Activated CD4-positive, alpha-beta memory T cell treated with anti-CD3 and anti-CD28 coated beads for 36 hours (primary cell): ENCODE measurements at regions not wholly inside any gene's neighbourhood (a gene's known extent, or its start where the extent isn't known, plus 50 kb on each side); places are given as distances from the start of the nearest gene placed in this dataset.
"Not testable (repeated sequence)": the region's sequence is repeated elsewhere in the genome, so short reads cannot be mapped to it uniquely, and the experiment has no call there.

Source experiments
- CTCF ChIA-PET: fragments of 350-600 bp; sonication (Branson Sonifier 250); formaldehyde crosslinking; loops from one replicate; lab custom pipeline; 2021; ENCODE audit warnings: antibody characterized with exemption, inconsistent platforms; lab: Charles Lee
- POLR2A ChIA-PET: fragments of 350-600 bp; sonication (Branson Sonifier 250); formaldehyde crosslinking; loops from one replicate; lab custom pipeline; 2021; ENCODE audit warnings: antibody characterized with exemption; lab: Charles Lee
- DNase-seq: peaks from one replicate; pipeline ENCODE4 v3.0.0-alpha.2; 2020
- H3K27ac Mint-ChIP-seq: one replicate; pipeline ENCODE4 v1.8.0; 2021; ENCODE audit warnings: mixed read lengths
- H3K27me3 Mint-ChIP-seq: one replicate; pipeline ENCODE4 v1.8.0; 2021; ENCODE audit warnings: mixed read lengths
- H3K36me3 Mint-ChIP-seq: one replicate; pipeline ENCODE4 v1.8.0; 2021; ENCODE audit warnings: mixed read lengths
- H3K4me1 Mint-ChIP-seq: one replicate; pipeline ENCODE4 v1.8.0; 2021; ENCODE audit warnings: low read depth, mixed read lengths
- H3K4me3 Mint-ChIP-seq: one replicate; pipeline ENCODE4 v1.8.0; 2021; ENCODE audit warnings: mild to moderate bottlenecking, mixed read lengths
- H3K9me3 Mint-ChIP-seq: one replicate; pipeline ENCODE4 v1.8.0; 2021; ENCODE audit warnings: mixed read lengths
- intact Hi-C: fragments of 100-400 bp; cut with micrococcal nuclease; formaldehyde crosslinking; loops from one replicate; pipeline ENCODE4 v1.15.1; 2023

DNA sequence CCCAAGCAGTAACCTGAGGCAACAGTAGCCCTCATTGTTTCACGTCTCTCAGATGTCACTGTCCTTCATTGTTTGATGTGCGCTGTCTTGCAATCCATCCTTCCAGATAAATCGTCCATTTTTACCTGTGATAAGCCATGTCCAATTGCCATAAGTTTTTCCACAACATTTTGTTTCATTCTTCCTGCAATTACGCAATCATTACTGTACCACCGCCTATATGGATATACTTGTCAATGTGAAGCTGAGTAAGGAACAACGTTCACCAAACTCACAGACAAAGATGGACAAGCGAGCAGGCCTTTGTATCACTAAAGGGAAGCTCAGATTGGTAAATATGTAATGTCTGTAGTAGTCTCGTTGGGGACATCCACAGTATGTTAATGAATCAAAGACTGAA, 452.5 kb upstream of the NDN start:
- intact Hi-C loops, DNase-seq, POLR2A ChIA-PET: not testable (repeated sequence)

DNA sequence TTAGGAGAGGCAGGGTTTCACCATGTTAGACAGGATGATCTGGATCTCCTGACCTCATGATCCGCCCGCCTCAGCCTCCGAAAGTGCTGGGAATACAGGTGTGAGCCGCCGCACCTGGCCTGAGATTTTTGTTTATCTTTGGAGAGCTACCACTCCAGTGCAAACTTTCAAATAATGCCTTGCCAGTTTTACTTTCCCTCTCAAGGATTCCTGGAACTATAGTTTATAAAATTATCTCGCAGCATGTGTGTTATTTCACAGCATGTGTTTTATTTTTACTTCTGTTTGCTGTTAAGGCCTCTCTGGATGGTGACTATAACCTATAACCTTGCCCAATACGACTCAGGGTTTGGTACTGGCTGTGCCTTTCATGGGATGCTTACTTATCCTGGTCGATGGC, 458.0 kb upstream of the NDN start:
- intact Hi-C loops, POLR2A ChIA-PET, H3K9me3 Mint-ChIP-seq: not testable (repeated sequence)

More for the DNA sequence above, 452.5 kb upstream of the NDN start:
- H3K9me3 Mint-ChIP-seq, H3K36me3 Mint-ChIP-seq, H3K27me3 Mint-ChIP-seq, H3K4me1 Mint-ChIP-seq, CTCF ChIA-PET, H3K27ac Mint-ChIP-seq, H3K4me3 Mint-ChIP-seq: not testable (repeated sequence)

DNA sequence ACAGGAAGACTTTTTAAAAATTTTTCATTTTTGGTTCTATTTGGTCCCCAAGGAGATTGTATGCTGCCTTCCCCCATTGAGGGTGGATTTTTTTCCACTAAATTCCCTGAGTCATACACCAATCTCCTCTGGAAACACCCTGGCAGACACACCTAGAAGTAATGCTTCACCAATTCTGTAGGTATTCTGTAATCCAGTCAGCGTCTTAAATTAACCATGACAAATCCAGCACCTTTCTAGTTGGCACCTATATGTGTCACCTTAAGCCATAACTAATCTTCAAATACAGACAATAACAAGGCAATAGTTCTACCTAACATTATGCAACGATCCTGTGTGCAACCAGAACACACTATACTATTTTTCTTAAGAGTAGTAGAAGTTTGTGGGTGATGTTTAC, 459.1 kb upstream of the NDN start:
- DNase-seq, result no peak
- ChIA-PET POLR2A (no interaction called here), CTCF (no interaction called here)
- Mint-ChIP-seq H3K9me3 (peaks cover 5% of the 10 kb centered on the region), H3K27me3 (no peaks in the 10 kb centered on the region), H3K4me3 (no peak overlapping the region), H3K4me1 (no peaks in the 10 kb centered on the region), H3K27ac (no peak overlapping the region), H3K36me3 (no peaks in the 10 kb centered on the region)
- intact Hi-C loops, result no loop called here

More for the DNA sequence above, 458.0 kb upstream of the NDN start:
- CTCF ChIA-PET, H3K4me3 Mint-ChIP-seq, H3K4me1 Mint-ChIP-seq, DNase-seq, H3K27ac Mint-ChIP-seq, H3K27me3 Mint-ChIP-seq, H3K36me3 Mint-ChIP-seq: not testable (repeated sequence)

DNA sequence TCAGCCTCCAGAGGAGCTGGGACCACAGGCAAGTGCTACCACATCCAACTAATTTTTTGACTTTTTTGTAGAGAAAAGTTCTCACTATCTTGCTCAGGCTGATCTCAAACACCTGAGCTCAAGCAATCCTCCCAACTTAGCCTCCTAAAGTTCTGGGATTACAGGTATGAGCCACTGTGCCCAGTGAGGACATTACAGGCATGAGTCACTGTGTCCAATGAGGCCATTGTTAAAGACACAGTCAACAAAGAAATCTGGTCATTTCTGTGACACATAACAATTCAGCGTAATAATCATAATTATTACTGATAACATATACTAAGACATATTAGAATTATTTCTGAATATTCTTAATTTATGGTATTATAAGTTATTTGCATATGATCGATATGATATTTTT, 463.4 kb upstream of the NDN start:
- peaks cover 11% of the 10 kb centered on the region for H3K9me3 Mint-ChIP-seq
- intact Hi-C loops, result no loop called here
- H3K4me1 Mint-ChIP-seq, result no peaks in the 10 kb centered on the region
- POLR2A ChIA-PET, result no interaction called here
- H3K36me3 Mint-ChIP-seq, result no peaks in the 10 kb centered on the region
- CTCF ChIA-PET, result no interaction called here
- H3K27me3 Mint-ChIP-seq, result no peaks in the 10 kb centered on the region
- no peak overlapping the region for H3K4me3 Mint-ChIP-seq
- H3K27ac Mint-ChIP-seq, result no peak overlapping the region
- DNase-seq, result no peak

DNA sequence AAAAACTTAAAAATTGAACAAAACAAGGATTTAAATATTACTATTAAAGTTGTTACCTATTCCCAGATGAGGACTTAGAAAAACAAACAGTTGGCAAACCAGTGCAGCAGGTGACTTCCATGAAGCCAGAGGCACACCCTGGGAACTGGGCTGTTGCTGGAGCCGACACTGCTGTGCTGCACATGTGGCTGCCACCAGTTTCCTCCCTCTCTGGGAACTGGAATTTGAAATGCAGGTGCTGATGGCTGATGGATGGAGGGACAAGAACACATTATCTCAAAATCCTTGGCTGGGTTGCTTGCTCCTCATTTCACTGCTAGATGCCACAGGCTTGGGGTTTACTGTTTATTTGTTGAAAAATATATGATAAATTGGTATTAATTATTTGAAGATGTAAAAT, 471.2 kb upstream of the NDN start:
- H3K27ac Mint-ChIP-seq, intact Hi-C loops, H3K36me3 Mint-ChIP-seq, DNase-seq, H3K4me3 Mint-ChIP-seq, POLR2A ChIA-PET, H3K27me3 Mint-ChIP-seq, CTCF ChIA-PET, H3K4me1 Mint-ChIP-seq, H3K9me3 Mint-ChIP-seq: not testable (repeated sequence)

DNA sequence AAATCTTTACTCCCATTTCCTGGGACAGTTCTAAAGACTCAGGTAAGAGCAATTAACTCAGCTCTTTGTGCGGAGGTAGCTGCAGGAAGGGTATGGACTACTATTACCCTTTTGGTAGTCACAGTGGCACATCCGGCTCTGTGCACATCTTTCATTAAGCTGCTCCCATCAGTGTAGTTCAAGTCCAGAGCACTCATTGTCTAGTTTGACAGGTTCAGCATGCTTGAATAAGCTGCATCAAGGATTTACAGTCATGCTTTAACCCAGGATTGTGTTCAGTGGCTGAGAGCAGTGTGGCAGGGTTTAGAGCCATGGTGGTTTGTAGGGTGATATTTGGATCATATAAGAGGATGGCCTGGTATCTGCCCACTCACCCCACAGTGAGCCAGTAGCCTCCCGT, 478.4 kb upstream of the NDN start:
- H3K9me3 Mint-ChIP-seq, intact Hi-C loops, H3K27ac Mint-ChIP-seq, H3K4me3 Mint-ChIP-seq, H3K27me3 Mint-ChIP-seq, DNase-seq, H3K36me3 Mint-ChIP-seq, POLR2A ChIA-PET, CTCF ChIA-PET, H3K4me1 Mint-ChIP-seq: not testable (repeated sequence)

DNA sequence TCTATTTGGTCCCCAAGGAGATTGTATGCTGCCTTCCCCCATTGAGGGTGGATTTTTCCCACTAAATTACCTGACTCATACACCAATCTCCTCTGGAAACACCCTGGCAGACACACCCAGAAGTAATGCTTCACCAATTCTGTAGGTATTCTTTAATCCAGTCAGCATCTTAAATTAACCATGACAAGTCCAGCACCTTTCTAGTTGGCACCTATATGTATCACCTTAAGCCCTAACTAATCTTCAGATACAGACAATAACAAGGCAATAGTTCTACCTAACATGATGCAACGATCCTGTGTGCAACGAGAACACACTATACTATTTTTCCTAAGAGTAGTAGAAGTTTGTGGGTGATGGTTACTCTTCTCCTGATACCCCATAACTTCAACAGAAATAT, 473.3 kb upstream of the NPAP1 start:
- H3K36me3 Mint-ChIP-seq, DNase-seq, CTCF ChIA-PET, H3K27ac Mint-ChIP-seq, POLR2A ChIA-PET, H3K9me3 Mint-ChIP-seq, H3K4me1 Mint-ChIP-seq, H3K27me3 Mint-ChIP-seq, intact Hi-C loops, H3K4me3 Mint-ChIP-seq: not testable (repeated sequence)

DNA sequence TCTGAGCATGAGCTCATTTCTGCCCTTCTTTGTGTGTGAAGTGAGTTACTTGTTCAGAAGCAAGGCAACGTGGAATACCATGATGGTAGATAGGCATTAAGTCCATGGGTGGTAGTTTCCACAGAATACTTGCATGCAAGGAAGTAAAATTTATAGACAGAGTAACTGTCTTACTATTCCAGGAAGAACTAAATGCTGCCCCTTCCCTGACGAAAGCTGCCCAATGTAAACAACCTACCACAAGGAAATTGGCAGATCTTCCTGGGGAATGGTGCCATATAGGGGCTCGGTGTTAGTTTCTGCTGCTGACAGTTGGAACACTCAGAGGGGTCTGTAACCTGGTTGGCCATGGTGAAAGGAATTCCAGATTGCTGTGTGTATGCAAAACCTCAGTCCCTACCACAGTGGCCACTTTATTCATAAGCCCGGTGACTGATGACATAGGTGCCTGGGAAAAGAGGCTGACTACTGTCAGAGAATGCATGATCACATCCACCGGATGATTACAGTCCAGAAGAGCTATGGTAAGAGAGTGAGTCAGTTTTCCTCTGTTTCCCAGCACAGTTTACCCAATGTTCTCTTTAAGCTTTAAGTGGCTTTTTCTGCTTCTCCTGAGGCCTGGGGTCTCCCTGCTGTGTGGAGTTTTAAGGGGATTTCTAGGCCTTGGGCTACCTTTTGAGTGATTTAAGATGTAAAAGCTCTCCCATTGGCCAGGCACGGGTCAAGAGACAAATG, 463.7 kb upstream of the NPAP1 start:
- intact Hi-C loops, H3K27me3 Mint-ChIP-seq, POLR2A ChIA-PET, DNase-seq, H3K4me1 Mint-ChIP-seq, CTCF ChIA-PET, H3K9me3 Mint-ChIP-seq, H3K27ac Mint-ChIP-seq, H3K36me3 Mint-ChIP-seq, H3K4me3 Mint-ChIP-seq: not testable (repeated sequence)

DNA sequence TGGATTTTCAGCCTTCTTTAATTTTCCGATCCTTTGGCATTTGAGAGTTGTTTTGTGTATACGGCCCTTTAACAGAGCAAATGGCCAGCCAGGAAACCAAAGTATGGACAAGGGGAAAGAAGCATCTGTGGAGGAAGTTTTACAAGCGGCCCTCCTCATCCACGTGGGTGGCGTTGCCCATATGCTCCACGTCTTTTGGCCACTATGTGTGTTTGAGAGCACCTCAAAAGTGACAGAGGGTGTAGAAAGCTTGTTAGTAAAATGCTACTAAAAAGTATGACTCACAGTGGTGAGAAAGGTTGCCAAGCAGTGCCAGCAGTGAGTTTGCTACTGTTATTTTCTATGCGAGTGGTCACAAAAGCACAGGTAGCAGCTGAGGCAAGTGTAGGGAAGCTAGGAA, 451.8 kb upstream of the NPAP1 start:
- Mint-ChIP-seq H3K4me3 (no peak overlapping the region), H3K36me3 (no peaks in the 10 kb centered on the region), H3K9me3 (peaks cover 13% of the 10 kb centered on the region), H3K27me3 (no peaks in the 10 kb centered on the region), H3K4me1 (no peaks in the 10 kb centered on the region), H3K27ac (no peak overlapping the region)
- ChIA-PET POLR2A (no interaction called here), CTCF (no interaction called here)
- no peak for DNase-seq
- intact Hi-C loops, result no loop called here

DNA sequence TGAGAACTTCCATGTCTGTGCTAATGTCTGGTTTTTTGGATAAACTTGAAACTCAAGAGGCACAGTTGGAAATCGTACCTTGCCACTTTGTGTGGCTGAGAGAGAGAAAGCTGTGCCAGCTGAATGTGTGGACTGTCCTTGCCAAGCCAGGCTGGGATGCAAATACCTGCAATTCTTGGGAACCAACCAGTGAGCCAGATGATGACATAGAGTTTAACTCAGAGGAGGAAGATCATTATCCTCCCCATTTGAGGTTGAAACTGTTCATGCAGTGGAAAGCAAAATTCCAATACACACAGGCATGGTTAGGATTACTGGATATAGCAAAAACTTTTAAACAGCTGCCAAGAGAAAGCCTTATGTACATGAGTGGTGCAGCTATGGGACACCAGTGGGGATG, 451.4 kb upstream of the NPAP1 start:
- CTCF ChIA-PET, result no interaction called here
- no peak for DNase-seq
- H3K27me3 Mint-ChIP-seq, result no peaks in the 10 kb centered on the region
- intact Hi-C loops, result no loop called here
- H3K9me3 Mint-ChIP-seq, result peaks cover 17% of the 10 kb centered on the region
- POLR2A ChIA-PET, result no interaction called here
- H3K4me1 Mint-ChIP-seq, result no peaks in the 10 kb centered on the region
- H3K4me3 Mint-ChIP-seq, result no peak overlapping the region
- no peak overlapping the region for H3K27ac Mint-ChIP-seq
- no peaks in the 10 kb centered on the region for H3K36me3 Mint-ChIP-seq

DNA sequence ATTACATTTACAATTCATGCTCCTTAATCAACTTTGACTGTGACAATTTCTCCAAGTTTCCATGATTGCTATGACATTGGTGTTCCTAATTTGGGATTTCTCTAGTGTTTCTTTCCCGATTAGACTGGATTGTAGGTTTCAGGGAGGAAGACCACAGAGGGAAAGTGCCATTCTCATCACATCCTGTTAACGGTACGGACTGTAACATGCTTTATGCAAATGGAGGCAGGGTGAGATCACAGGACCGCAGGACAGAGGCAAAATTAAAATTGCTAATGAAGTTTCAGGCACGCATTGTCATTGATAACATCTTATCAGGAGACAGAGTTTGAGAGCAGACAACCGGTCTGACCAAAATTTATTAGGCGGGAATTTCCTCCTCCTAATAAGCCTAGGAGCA, 446.7 kb upstream of the NPAP1 start:
- H3K4me3 Mint-ChIP-seq, POLR2A ChIA-PET, H3K36me3 Mint-ChIP-seq, CTCF ChIA-PET, H3K27ac Mint-ChIP-seq, H3K27me3 Mint-ChIP-seq, intact Hi-C loops, DNase-seq, H3K4me1 Mint-ChIP-seq: not testable (repeated sequence)
- peaks cover 11% of the 10 kb centered on the region for H3K9me3 Mint-ChIP-seq

DNA sequence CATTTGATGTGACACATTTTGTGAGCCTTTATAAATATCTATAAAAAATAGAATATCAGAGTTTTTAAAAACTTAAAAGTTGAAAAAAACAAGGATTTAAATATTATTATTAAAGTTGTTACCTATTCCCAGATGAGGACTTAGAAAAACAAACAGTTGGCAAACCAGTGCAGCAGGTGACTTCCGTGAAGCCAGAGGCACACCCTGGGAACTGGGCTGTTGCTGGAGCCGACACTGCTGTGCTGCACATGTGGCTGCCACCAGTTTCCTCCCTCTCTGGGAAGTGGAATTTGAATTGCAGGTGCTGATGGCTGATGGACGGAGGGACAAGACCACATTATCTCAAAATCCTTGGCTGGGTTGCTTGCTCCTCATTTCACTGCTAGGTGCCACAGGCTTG, 442.4 kb upstream of the NPAP1 start:
- H3K27ac Mint-ChIP-seq, CTCF ChIA-PET, H3K4me3 Mint-ChIP-seq, H3K4me1 Mint-ChIP-seq, POLR2A ChIA-PET, H3K36me3 Mint-ChIP-seq, DNase-seq, H3K9me3 Mint-ChIP-seq, intact Hi-C loops, H3K27me3 Mint-ChIP-seq: not testable (repeated sequence)

DNA sequence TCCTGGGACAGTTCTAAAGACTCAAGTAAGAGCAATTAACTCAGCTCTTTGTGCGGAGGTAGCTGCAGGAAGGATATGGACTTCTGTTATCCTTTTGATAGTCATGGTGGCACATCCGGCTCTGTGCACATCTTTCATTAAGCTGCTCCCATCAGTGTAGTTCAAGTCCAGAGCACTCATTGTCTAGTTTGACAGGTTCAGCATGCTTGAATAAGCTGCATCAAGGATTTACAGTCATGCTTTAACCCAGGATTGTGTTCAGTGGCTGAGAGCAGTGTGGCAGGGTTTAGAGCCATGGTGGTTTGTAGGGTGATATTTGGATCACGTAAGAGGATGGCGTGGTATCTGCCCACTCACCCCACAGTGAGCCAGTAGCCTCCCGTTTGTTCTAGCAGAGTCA, 435.0 kb upstream of the NPAP1 start:
- H3K36me3 Mint-ChIP-seq, intact Hi-C loops, H3K4me3 Mint-ChIP-seq, CTCF ChIA-PET, POLR2A ChIA-PET, H3K27me3 Mint-ChIP-seq, H3K9me3 Mint-ChIP-seq, H3K4me1 Mint-ChIP-seq, DNase-seq, H3K27ac Mint-ChIP-seq: not testable (repeated sequence)
